Mucosa of descending colon (tissue), 3 donors: ENCODE measurements at regions not wholly inside any gene's neighbourhood (a gene's known extent, or its start where the extent isn't known, plus 50 kb on each side); places are given as distances from the start of the nearest gene placed in this dataset.

Experiments used
- ATAC-seq: fragments of 200-7000 bp; cut with Tn5 transposase; one replicate; pipeline ENCODE4 v1.9.1; 2020; ENCODE audit warnings: mild to moderate bottlenecking, moderate library complexity
- DNase-seq, 3 donors: peaks; one replicate each; pipeline ENCODE4 v3.0.0-alpha.2; 2020
- H3K36me3 ChIP-seq: fragments of 200-600 bp; one replicate; pipeline ENCODE4 v1.8.0; 2021; ENCODE audit warnings: low read depth, mild to moderate bottlenecking
- H3K4me1 ChIP-seq: fragments of 200-600 bp; one replicate; pipeline ENCODE4 v1.8.0; 2021; ENCODE audit warnings: low read depth, mild to moderate bottlenecking
- H3K4me3 ChIP-seq: fragments of 200-600 bp; one replicate; pipeline ENCODE4 v1.8.0; 2021; ENCODE audit warnings: mild to moderate bottlenecking
- H3K9me3 ChIP-seq: fragments of 200-600 bp; one replicate; pipeline ENCODE4 v1.8.0; 2021; ENCODE audit warnings: mild to moderate bottlenecking
- CTCF ChIP-seq: fragments of 200-600 bp; IDR thresholded peaks from one replicate; pipeline ENCODE4 v1.8.0; 2022; ENCODE audit warnings: antibody characterized with exemption, mild to moderate bottlenecking
- intact Hi-C, 2 donors: fragments of 100-400 bp; cut with DNase I in 1 of 2; cut with micrococcal nuclease in 1 of 2; formaldehyde crosslinking; loops; one replicate each; pipeline versions ENCODE4 v1.11.0 to v1.11.1; 2022; cut with DNase I, micrococcal nuclease
- donor health status: DM: no; HTN: no; CAD: no; lungs with moderate emphysema.
- donor health status: DM: no; HTN: no; CAD: no.
- donor health status: DM: no; HTN: yes; CAD: no.

- no peak for DNase-seq
- ATAC-seq = no peak
- no peak for TF ChIP-seq CTCF
- intact Hi-C loops = no loop called here
- Histone ChIP-seq H3K9me3 (no peaks in the 10 kb centered on the region), H3K4me3 (no peak overlapping the region), H3K4me1 (no peaks in the 10 kb centered on the region), H3K36me3 (no peaks in the 10 kb centered on the region)
Observed at GRCh38 chr2:224159345-224159928, 120.4 kb upstream of the SERPINE2 start.

DNA sequence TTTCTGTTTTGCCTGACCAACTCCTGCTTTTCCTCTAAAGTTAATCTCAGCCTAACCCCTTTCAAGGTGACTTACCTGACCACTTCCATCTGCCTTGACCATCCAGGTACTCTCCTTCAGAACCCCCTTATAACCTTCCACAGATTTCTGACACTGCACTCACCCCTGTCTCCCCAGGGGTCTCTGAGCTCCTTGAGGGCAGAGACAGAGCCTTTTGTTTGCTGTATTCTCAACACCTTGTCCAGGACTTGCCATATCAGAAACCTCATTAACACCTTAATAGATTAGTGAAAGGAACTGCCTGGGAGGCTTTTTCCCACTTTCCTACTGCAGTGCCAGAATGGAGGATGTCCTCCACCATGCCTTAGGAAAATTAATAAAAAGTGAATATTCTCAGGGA lies 119.7 kb upstream of the SERPINE2 start:
- intact Hi-C loops = no loop called here
- no peak for TF ChIP-seq CTCF
- Histone ChIP-seq H3K4me1 (no peaks in the 10 kb centered on the region), H3K9me3 (no peaks in the 10 kb centered on the region), H3K4me3 (no peak overlapping the region), H3K36me3 (no peaks in the 10 kb centered on the region)
- no peak for ATAC-seq
- no peak for DNase-seq

DNA sequence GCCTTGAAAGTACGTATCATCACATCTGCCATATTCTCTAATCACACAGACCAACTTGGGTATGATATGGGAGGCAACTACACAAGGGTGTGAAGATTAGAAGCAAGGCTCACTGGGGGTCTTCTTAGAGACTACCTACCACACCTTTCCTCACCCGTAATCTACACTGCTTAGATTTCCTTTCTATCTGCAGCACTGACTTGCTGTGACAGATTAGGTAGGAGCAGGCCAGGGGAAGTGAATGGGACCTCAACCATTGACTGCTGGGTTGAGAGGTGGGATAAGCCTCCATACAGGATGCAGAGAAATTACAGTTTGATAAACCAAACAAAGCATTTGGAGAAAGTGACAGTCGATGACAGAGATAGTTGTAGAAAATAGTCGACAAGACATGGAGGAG lies 119.0 kb upstream of the SERPINE2 start:
- H3K9me3 ChIP-seq = no peaks in the 10 kb centered on the region
- no peak overlapping the region for H3K4me3 ChIP-seq
- no peaks in the 10 kb centered on the region for H3K4me1 ChIP-seq
- intact Hi-C loops = no loop called here
- DNase-seq (no peak), ATAC-seq (no peak)
- no peaks in the 10 kb centered on the region for H3K36me3 ChIP-seq
- no peak for TF ChIP-seq CTCF

DNA sequence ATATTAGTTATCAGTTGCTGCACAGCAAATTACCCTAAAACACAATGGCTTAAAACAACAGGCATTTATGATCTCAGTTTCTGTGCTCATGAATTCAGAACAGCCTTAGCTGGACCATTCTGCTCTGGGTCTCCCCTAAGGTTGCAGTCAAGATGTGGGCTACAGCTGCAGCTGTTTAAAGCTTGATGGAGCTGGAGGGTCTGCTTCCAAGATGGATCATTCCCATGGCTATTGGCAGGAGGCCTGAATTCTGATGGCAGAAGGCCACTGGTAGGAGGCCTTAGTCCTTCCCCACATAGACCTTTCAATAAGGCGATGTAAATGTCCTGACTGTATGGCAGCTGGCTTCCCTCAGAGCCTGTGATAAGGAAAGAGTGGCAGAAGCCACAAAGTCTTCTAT lies 118.6 kb upstream of the SERPINE2 start:
- DNase-seq (no peak), ATAC-seq (no peak)
- TF ChIP-seq CTCF = no peak
- H3K9me3 ChIP-seq = no peaks in the 10 kb centered on the region
- H3K4me3 ChIP-seq = no peak overlapping the region
- no peaks in the 10 kb centered on the region for H3K4me1 ChIP-seq
- intact Hi-C loops = no loop called here
- no peaks in the 10 kb centered on the region for H3K36me3 ChIP-seq

DNA sequence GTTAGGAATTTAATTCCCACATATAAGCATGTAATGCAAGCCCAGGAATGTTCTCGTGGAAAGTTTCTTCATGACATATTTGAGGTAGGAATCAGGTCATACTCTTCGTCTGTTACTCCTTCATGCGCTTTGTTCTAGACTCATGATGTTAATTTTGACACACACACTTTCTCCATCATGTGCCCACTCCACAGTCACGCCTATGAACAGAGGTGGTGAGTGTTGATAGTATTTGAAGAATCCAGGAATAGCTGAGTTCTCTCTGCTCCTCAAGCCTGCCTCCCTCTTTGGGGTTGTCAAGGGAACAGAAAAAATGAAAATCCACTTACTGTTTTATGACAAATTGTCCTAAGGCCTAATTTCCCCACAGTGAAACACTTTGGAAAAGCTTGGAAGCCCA lies 117.3 kb upstream of the SERPINE2 start:
- no peak for ATAC-seq
- Histone ChIP-seq H3K9me3 (no peaks in the 10 kb centered on the region), H3K4me3 (no peak overlapping the region), H3K36me3 (no peaks in the 10 kb centered on the region), H3K4me1 (no peaks in the 10 kb centered on the region)
- TF ChIP-seq CTCF = no peak
- intact Hi-C loops = no loop called here
- DNase-seq = no peak

DNA sequence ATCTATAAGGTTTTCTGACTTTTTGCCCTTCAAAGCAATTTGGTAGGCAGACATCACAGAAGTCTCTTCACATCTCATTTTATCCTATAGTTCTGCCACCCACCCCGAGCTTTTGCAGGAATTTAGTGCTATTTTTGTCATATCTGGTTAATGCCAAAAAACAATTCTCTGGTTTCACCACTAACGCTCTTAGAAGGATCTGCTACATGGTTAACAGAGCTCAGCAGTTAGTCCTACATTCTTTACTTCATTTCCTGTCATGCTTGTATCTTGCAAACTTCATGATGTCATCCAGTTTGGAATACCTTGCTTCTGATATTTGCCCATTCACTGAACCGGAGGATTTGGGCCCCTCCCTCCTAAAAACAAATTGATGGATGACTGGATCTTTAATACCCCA lies 116.8 kb upstream of the SERPINE2 start:
- Histone ChIP-seq H3K4me1 (no peaks in the 10 kb centered on the region), H3K9me3 (no peaks in the 10 kb centered on the region), H3K4me3 (no peak overlapping the region), H3K36me3 (no peaks in the 10 kb centered on the region)
- ATAC-seq (no peak), DNase-seq (no peak)
- no peak for TF ChIP-seq CTCF
- intact Hi-C loops = no loop called here
